ENCODE measurements at regions not wholly inside any gene's neighbourhood (a gene's known extent, or its start where the extent isn't known, plus 50 kb on each side); places are given as distances from the start of the nearest gene placed in this dataset.

- POLR2A ChIA-PET (ENCODE audit: unreplicated experiment): no interaction called here
- intact Hi-C loops (cut with micrococcal nuclease; ENCODE audit: unreplicated experiment): no loop called here
- no peaks in the 10 kb centered on the region for H3K79me2 ChIP-seq (ENCODE audit: low read depth)
- no TSS peak for BruUV-seq (replicated peaks)
- no peaks in the 10 kb centered on the region for H3K36me3 ChIP-seq (ENCODE audit: low read depth)
- H4K20me1 ChIP-seq (ENCODE audit: insufficient read depth): no peaks in the 10 kb centered on the region
- 0 out of 2 replicates have a peak, but pooled peaks cover 3% of the 10 kb centered on the region for H3K9me3 ChIP-seq (ENCODE audit: insufficient read depth, low read depth)
- no peak overlapping the region for H3K27ac ChIP-seq
- CTCF ChIA-PET: no interaction called here
- no peak overlapping the region for H2AFZ ChIP-seq
- no peak overlapping the region for H3K4me3 ChIP-seq
- H3K4me1 ChIP-seq (replicated peaks; ENCODE audit: insufficient read depth): peaks cover 36% of the 10 kb centered on the region
- DNase-seq: no peak
- no peak overlapping the region for H3K4me2 ChIP-seq
- no peak for TF ChIP-seq EZH2 (IDR thresholded peaks at IDR 0.05; ENCODE audit: low read depth)
- TF ChIP-seq CTCF (conservative IDR thresholded peaks at IDR 0.05): no peak
- H3F3A ChIP-seq (ENCODE audit: insufficient read depth, low read depth): peaks cover 26% of the 10 kb centered on the region
- no peaks in the 10 kb centered on the region for H3K9me2 ChIP-seq (ENCODE audit: insufficient read depth)
- no peaks in the 10 kb centered on the region for H3K27me3 ChIP-seq (ENCODE audit: insufficient read depth, low read depth)
Measured at GRCh38 chr7:26553128-26553527, 261.5 kb downstream of the SNX10 start.

- Histone ChIP-seq H4K20me1 (ENCODE audit: insufficient read depth) (no peaks in the 10 kb centered on the region), H3K4me1 (replicated peaks; ENCODE audit: insufficient read depth) (peaks cover 31% of the 10 kb centered on the region), H3K9me2 (ENCODE audit: insufficient read depth) (no peaks in the 10 kb centered on the region), H3K27ac (no peak overlapping the region), H2AFZ (no peak overlapping the region), H3K27me3 (ENCODE audit: insufficient read depth, low read depth) (no peaks in the 10 kb centered on the region), H3F3A (ENCODE audit: insufficient read depth, low read depth) (peaks cover 22% of the 10 kb centered on the region), H3K9me3 (ENCODE audit: insufficient read depth, low read depth) (0 out of 2 replicates have a peak, but pooled peaks cover under 1% of the 10 kb centered on the region), H3K36me3 (ENCODE audit: low read depth) (no peaks in the 10 kb centered on the region), H3K4me3 (no peak overlapping the region), H3K79me2 (ENCODE audit: low read depth) (no peaks in the 10 kb centered on the region), H3K4me2 (no peak overlapping the region)
- POLR2A ChIA-PET (ENCODE audit: unreplicated experiment): interaction anchor here (0.6 kb wide), 1 partner anchor 97 kb away, joined by 3 read pairs; no protein-coding TSS in a partner anchor
- intact Hi-C loops (cut with micrococcal nuclease; ENCODE audit: unreplicated experiment): no loop called here
- no TSS peak for BruUV-seq (replicated peaks)
- DNase-seq: no peak
- TF ChIP-seq CTCF (conservative IDR thresholded peaks at IDR 0.05) (no peak), EZH2 (IDR thresholded peaks at IDR 0.05; ENCODE audit: low read depth) (no peak)
- CTCF ChIA-PET: no interaction called here
Measured at GRCh38 chr7:26553582-26553981, 261.9 kb downstream of the SNX10 start.

- peaks cover 19% of the 10 kb centered on the region for H3K4me1 ChIP-seq (replicated peaks; ENCODE audit: insufficient read depth)
- no peaks in the 10 kb centered on the region for H3K36me3 ChIP-seq (ENCODE audit: low read depth)
- no peak overlapping the region for H2AFZ ChIP-seq
- no peak overlapping the region for H3K4me2 ChIP-seq
- TF ChIP-seq EZH2 (IDR thresholded peaks at IDR 0.05; ENCODE audit: low read depth) (no peak), CTCF (conservative IDR thresholded peaks at IDR 0.05) (no peak)
- BruUV-seq (replicated peaks): no TSS peak
- H3K4me3 ChIP-seq: no peak overlapping the region
- POLR2A ChIA-PET (ENCODE audit: unreplicated experiment): no interaction called here
- DNase-seq: no peak
- no peaks in the 10 kb centered on the region for H3K9me2 ChIP-seq (ENCODE audit: insufficient read depth)
- H3K27ac ChIP-seq: no peak overlapping the region
- no peaks in the 10 kb centered on the region for H3K9me3 ChIP-seq (ENCODE audit: insufficient read depth, low read depth)
- no peaks in the 10 kb centered on the region for H3K27me3 ChIP-seq (ENCODE audit: insufficient read depth, low read depth)
- H3K79me2 ChIP-seq (ENCODE audit: low read depth): no peaks in the 10 kb centered on the region
- no peaks in the 10 kb centered on the region for H4K20me1 ChIP-seq (ENCODE audit: insufficient read depth)
- peaks cover 11% of the 10 kb centered on the region for H3F3A ChIP-seq (ENCODE audit: insufficient read depth, low read depth)
- intact Hi-C loops (cut with micrococcal nuclease; ENCODE audit: unreplicated experiment): no loop called here
- CTCF ChIA-PET: no interaction called here
Measured at GRCh38 chr7:26554952-26555351, 263.3 kb downstream of the SNX10 start.
